Adrenal gland (tissue), 9 donors: ENCODE measurements at regions not wholly inside any gene's neighbourhood (a gene's known extent, or its start where the extent isn't known, plus 50 kb on each side); places are given as distances from the start of the nearest gene placed in this dataset.

Experiments
- DNase-seq, 7 donors: peaks; one replicate each; pipeline ENCODE4 v3.0.0-alpha.2; 2019 to 2020
- H3K27ac ChIP-seq, 5 donors: fragments of 200-600 bp; sonication (generic) in 4 of 5; 1 replicate in 3 of 5; 2 replicates in 2 of 5; pipeline versions ENCODE4 v1.5.1 to v1.8.0; 2016 to 2020; ENCODE audit warnings: mild to moderate bottlenecking in 1 of 5
- H3K27me3 ChIP-seq: fragments of 200-600 bp; 2 replicates; pipeline ENCODE4 v1.8.0; 2021
- H3K36me3 ChIP-seq, 2 donors: fragments of 200-600 bp; replicated peaks in 1 of 2; 1 replicate in 1 of 2; 2 replicates in 1 of 2; pipeline versions ENCODE4 v1.5.1 to v1.8.0; 2018 to 2022
- H3K4me1 ChIP-seq, 2 donors: fragments of 200-600 bp; replicated peaks in 1 of 2; 1 replicate in 1 of 2; 2 replicates in 1 of 2; pipeline versions ENCODE4 v1.5.1 to v1.8.0; 2018 to 2021
- H3K4me3 ChIP-seq, 4 donors: fragments of 200-600 bp; sonication (generic) in 3 of 4; one replicate each; pipeline ENCODE4 v1.5.1; 2016 to 2018
- H3K9me3 ChIP-seq, 3 donors: fragments of 200-600 bp; sonication (generic) in 1 of 3; replicated peaks in 1 of 3; 1 replicate in 2 of 3; 2 replicates in 1 of 3; pipeline versions ENCODE4 v1.5.1 to v1.8.0; 2016 to 2021
- POLR2A ChIP-seq, 2 donors: fragments of 450-650 bp; IDR thresholded peaks; one replicate each; pipeline ENCODE4 v1.6.1; 2017; ENCODE audit warnings: antibody characterized with exemption in 2 of 2, mild to moderate bottlenecking in 2 of 2, moderate library complexity in 1 of 2
- WGBS, 4 donors: extraction: QIAGEN DNeasy Blood & Tissue Kit in 2 of 4; methylation state at CpG; one replicate each; pipeline versions ENCODE4 v1.1.5 to v1.1.7; 2013 to 2017; 5-methylcytosine and 5-hydroxymethylcytosine counted together
- intact Hi-C, 2 donors: fragments of 100-400 bp; cut with DNase I; formaldehyde crosslinking; loops; one replicate each; pipeline versions ENCODE4 v1.14.1 to v1.15.0; 2022 to 2023
- TF ChIP-seq, protein P1 (sequence below), 6 experiments: fragments of 450-650 bp in 4 of 6; fragments of 200-600 bp in 2 of 6; sonication (generic) in 1 of 6; IDR thresholded peaks; 1 replicate in 5 of 6; 2 replicates in 1 of 6; pipeline versions ENCODE4 v1.5.1 to v1.8.0; 2016 to 2021; ENCODE audit warnings: antibody characterized with exemption in 6 of 6, mild to moderate bottlenecking in 2 of 6, moderate library complexity in 1 of 6
- donor health status: healthy with polysubstance abuse.
- donor health status: Bipolar disorder and iron deficiency.
- donor health status: DM: yes; HTN: yes; CAD: no.
- donor health status: DM: no; HTN: no; CAD: no.
- donor health status: DM: no; HTN: no; CAD: no.

DNA sequence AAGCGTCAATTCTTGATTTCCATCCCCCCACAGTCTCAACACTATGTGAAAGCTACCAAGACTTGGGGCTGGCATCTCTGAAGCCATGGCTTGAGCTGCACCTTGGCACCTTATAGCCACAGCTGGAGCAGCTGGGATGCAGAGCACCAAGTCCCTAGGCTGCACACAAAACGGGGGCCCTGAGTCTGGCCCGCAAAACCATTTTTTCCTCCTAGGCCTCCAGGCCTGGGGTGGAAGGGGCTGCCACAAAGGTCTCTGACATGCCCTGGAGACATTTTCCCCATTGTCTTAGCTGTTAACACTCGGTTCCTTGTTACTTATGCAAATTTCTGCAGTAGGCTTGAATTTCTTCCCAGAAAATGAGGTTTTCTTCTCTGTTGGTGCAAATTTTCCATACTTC lies 89.8 kb upstream of the GNAI1 start:
- intact Hi-C loops, result no loop called here
- DNase-seq, result no peak
- Histone ChIP-seq H3K27me3 (no peaks in the 10 kb centered on the region), H3K27ac (no peak overlapping the region), H3K4me3 (no peak overlapping the region), H3K36me3 (no peaks in the 10 kb centered on the region), H3K4me1 (peaks cover 0 to 6% of the 10 kb centered on the region in 2 donors), H3K9me3 (no peaks in the 10 kb centered on the region)
- no peak for TF ChIP-seq POLR2A (IDR thresholded peaks at IDR 0.05)
- TF ChIP-seq, protein P1, sequence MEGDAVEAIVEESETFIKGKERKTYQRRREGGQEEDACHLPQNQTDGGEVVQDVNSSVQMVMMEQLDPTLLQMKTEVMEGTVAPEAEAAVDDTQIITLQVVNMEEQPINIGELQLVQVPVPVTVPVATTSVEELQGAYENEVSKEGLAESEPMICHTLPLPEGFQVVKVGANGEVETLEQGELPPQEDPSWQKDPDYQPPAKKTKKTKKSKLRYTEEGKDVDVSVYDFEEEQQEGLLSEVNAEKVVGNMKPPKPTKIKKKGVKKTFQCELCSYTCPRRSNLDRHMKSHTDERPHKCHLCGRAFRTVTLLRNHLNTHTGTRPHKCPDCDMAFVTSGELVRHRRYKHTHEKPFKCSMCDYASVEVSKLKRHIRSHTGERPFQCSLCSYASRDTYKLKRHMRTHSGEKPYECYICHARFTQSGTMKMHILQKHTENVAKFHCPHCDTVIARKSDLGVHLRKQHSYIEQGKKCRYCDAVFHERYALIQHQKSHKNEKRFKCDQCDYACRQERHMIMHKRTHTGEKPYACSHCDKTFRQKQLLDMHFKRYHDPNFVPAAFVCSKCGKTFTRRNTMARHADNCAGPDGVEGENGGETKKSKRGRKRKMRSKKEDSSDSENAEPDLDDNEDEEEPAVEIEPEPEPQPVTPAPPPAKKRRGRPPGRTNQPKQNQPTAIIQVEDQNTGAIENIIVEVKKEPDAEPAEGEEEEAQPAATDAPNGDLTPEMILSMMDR (IDR thresholded peaks at IDR 0.05), result no peak
- 94 to 98% (median 95%) methylated on average over 4 of the region's 4 CpGs for WGBS, 4 donors

DNA sequence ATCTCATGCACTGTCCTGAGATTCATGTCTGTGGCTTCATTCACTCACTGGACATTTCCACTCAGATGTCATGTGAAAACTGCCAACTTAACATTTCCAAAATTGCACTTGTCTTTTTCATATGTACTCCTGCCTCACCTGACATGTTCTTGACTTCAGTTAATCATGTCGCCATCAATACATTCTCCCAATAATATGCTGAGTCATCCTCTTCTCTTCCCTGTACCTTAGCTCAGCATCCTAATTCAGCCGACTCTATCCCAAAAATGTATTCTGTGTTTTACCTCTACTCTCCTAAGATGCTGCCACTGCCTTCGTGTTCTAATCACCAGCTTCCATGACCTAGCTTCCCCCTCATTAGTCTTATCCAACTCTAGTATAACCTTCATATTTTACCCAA lies 93.9 kb upstream of the GNAI1 start:
- Histone ChIP-seq H3K36me3 (no peaks in the 10 kb centered on the region), H3K27me3 (peaks cover 4% of the 10 kb centered on the region), H3K4me3 (no peak overlapping the region), H3K9me3 (no peaks in the 10 kb centered on the region), H3K27ac (no peak overlapping the region), H3K4me1 (no peaks in the 10 kb centered on the region)
- no peak for TF ChIP-seq POLR2A (IDR thresholded peaks at IDR 0.05)
- TF ChIP-seq, protein P1 (IDR thresholded peaks at IDR 0.05), result no peak
- intact Hi-C loops, result no loop called here
- 64 to 95% (median 76%) methylated on average over 3 of the region's 3 CpGs for WGBS, 4 donors
- DNase-seq, result no peak

DNA sequence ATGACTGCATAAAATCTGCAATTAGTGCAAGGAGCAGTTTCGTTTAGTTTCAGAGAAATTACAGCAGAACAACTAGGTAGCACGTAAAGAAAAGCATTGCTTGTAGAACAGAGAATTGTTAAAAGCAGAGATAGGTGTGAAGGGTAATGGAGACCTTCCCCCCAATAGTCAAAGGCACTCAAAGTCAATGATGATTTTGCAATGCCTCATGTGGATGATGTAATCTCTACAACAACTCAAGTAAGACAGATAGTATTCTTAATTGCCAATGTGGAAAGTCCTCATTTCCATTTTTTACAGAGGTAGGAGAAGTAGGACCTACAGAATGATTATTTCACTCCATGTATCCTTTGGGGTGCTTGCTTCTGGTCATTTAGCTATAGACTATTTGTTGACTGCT lies 94.3 kb upstream of the GNAI1 start:
- no peak for DNase-seq
- no peaks in the 10 kb centered on the region for H3K4me1 ChIP-seq
- no peaks in the 10 kb centered on the region for H3K9me3 ChIP-seq
- no peak for TF ChIP-seq POLR2A (IDR thresholded peaks at IDR 0.05)
- TF ChIP-seq, protein P1 (IDR thresholded peaks at IDR 0.05), result no peak
- H3K27me3 ChIP-seq, result peaks cover 4% of the 10 kb centered on the region
- H3K4me3 ChIP-seq, result no peak overlapping the region
- H3K36me3 ChIP-seq, result no peaks in the 10 kb centered on the region
- intact Hi-C loops, result no loop called here
- H3K27ac ChIP-seq, result no peak overlapping the region
- 79 to 93% (median 81%) methylated on average over 2 of the region's 2 CpGs for WGBS, 4 donors

DNA sequence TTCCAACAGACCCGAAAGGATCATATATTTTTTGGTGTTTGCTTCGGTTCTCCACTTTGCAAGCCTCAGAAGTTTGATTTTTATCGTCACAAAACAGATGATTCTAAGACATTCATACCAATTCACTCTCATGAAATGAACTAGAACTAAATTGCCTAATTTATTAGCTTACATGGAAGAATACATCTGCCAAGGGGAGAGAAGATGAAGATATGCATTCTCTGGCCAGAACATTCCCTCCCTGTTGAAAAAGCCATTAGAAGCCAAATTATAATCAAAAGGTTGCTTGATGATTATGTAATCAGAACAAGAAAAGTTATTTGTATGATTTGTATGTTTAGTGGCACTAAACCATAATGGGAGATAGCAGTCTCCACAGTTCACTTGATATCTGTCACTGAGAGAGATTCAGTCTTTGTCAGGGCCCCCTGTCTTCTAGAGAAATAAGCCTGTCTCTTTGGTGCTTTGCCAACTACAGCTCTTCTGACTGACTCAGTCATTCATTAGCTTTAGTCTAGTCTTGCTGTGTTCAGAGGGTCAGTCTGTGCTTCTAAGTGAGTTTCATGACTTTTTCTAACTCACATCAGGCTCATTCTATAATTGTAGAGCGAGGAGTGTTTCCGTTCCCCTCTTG lies 95.3 kb upstream of the GNAI1 start:
- Histone ChIP-seq H3K27me3 (peaks cover 4% of the 10 kb centered on the region), H3K36me3 (no peaks in the 10 kb centered on the region), H3K27ac (no peak overlapping the region), H3K4me1 (no peaks in the 10 kb centered on the region), H3K9me3 (no peaks in the 10 kb centered on the region), H3K4me3 (no peak overlapping the region)
- intact Hi-C loops, result no loop called here
- no peak for DNase-seq
- TF ChIP-seq, protein P1 (IDR thresholded peaks at IDR 0.05), result no peak
- no peak for TF ChIP-seq POLR2A (IDR thresholded peaks at IDR 0.05)
- 64 to 75% (median 70%) methylated on average over 5 of the region's 5 CpGs for WGBS, 4 donors
